Anterior cingulate cortex (tissue), 58 donors: ENCODE measurements at regions not wholly inside any gene's neighbourhood (a gene's known extent, or its start where the extent isn't known, plus 50 kb on each side); places are given as distances from the start of the nearest gene placed in this dataset.
A peak's percentile ranks its signal among the peaks of the same experiment; 100 is the strongest.

ENCODE experiments used
- DNase-seq, 58 donors: peaks; one replicate each; lab custom pipeline; 2025; lab: John Stamatoyannopoulos, UW

DNA sequence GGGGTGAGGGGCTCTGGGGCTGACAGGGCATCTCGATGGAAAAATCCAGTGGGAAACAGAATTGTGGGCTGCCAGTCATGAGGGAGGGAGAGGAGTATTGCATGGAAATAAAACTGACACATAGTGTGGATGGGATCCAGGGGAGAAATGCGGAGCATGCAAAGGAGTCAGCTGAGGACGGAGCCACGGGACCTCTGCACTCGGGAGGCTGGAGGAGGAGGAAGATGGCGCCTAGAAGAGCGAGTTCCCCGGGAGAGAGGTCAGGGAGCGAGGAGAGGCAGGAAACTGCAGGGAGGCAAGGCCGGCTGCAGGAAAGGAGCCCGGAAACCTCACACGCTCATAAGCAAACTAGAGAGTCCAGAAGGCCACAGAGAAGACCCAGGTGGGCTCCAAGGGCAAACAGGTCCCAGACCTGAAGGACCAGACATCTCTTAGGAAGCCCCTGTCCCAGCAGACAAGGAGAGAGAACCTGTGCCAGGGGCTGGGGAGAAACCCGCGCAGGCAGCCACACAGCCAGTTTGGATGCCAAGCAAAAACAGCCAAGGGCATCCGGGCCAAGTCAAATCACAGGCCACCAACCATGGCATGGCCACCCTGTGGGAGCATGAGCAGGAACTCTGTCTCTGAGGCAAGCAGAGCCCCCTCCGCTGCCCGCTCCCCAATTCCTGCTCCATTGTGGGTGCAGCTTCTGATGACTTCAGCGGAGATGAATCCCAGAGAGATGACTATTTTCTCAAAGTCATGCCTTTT lies 218.8 kb upstream of the ID2 start:
- DNase-seq: peak in 1 of 58 donors; percentile 20

DNA sequence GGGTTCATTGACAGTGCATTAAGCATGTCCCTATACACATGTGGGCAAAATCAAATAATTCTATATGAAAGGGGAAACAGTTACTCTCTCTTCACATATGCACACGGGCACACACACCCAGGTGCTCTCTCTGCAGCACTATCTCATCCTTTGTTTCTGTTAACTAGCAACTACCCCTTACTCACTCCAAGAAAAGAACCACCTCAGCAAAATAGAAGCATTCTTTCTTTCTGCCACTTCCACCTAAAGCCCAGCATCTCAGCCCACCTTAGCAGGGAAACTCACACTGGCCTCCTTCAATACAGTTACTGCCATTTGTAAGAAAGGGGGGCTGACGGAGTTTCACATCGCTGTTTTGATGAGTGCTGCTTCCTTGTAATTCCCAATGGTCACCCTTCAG lies 216.3 kb upstream of the ID2 start:
- DNase-seq: no peak

DNA sequence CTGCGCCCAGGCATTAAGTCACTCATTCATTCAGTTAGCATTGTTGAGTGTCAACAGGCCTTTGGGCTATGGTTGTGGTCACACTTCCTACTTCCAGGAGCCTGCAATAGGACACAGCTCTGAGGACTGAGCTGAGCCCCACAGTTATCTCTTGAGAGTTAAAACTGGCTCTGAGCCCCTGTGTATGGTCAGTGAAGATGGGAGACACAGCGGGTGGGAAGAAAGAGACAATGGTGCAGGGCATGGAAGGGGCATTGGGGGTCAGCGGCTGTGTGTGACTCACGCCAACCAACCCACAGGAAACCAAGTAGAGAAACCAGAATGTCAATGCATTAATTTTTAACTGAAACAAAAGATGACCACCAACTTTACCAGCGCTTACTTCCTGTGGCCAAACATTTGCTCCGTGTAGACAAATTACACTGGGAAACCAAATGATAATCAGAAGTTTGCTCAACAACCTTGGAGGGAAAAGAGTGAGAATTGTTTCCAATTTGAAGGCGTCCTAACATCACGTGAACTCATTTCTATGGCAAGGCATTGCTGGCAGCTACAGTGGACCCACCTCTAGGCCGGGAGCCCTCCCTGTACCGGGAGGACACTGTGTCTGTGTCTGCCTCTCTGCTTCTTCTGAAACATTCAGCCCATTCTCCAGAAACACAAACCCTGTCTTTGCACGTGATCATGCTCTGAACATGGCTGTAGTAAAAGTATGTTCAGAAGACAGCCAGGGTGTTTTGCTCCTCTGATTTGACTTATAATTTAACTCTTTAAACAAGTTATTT lies 212.0 kb upstream of the ID2 start:
- no peak for DNase-seq

- DNase-seq: no peak
Observed at GRCh38 chr2:8472545-8473323, 209.1 kb upstream of the ID2 start.

GRCh38 chr2:8475349-8476031 lies 206.4 kb upstream of the ID2 start:
- DNase-seq: no peak

DNA sequence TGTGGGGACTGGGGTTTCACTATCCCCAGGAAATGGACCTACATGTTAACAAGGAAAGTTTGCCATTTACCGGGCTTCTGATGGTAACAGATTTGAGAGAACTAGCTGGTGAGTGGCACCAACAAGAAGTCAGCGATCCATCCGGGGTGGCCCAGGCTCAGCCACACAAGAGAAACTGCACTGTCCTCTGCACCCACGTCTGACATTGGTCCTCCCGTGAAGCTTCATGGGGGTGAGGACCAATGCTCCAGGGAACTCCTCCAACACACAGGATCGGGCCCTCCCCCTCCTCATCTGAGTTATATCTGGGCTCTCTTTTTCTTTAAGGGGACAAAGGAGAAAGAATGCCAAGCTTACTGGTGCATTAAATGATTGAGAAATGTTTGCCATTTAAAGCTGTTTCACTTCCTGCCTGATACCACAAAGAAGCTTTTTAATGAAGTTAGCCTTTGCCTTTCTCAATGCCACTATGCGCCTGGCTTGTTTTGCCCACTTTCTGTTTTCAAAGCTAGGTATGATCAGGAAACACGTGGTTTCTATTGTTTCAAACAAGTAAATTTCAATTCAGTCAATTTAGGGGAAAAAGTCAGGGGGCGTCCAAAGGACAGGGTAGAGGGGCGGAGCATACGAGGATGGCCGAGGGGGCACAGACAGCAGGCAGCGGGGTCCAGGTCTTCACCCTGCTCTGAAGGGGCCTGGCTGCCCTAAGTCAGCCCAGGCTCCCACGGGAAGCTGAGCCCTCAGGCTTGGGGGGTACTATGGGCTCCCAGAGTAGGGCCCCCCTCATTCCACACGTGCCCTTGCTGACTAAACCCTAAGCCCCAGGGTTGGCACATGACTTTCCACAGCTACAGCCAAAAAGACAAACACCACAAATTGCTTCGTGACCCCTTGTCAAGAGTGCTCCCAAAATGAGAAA lies 204.0 kb upstream of the ID2 start:
- DNase-seq: no peak

DNA sequence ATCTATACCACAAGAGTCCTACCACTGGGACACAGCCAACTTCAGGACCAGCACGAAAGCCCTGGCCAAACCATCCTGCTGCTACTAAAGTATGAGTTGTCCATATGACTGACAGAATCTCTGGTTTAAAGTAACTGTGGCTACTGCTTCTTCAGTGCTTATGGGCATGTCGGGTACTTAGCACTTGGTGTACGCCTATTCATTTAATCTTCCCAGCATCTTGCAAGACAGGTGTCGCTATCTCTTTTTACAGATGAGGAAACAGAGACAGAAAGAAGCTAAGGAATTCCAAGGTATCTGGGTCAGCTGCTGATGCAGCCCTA lies 203.4 kb upstream of the ID2 start:
- no peak for DNase-seq

DNA sequence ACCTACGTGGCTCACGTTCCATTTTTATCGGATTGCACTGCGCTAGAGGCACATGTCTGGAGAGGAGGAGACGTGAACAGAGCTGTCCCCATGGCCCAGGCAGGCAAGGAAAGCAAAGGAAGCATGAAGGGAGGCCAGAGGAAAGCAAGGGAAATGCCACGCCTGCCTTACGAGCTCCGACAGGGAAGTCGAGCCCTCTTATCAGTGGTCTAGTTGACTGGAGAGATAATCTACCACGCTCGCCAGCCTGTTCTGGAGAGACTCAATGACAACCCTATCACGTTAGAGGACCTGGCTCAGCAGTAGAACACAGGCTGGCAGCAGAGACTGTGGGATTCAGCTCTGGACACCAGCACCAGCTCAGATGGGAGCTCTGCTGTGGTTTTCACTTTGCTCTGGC lies 202.6 kb upstream of the ID2 start:
- no peak for DNase-seq

- peak in 8 of 58 donors; percentile 7 to 28 (median 22) for DNase-seq
Observed at GRCh38 chr2:8480915-8481314, 200.9 kb upstream of the ID2 start.

DNA sequence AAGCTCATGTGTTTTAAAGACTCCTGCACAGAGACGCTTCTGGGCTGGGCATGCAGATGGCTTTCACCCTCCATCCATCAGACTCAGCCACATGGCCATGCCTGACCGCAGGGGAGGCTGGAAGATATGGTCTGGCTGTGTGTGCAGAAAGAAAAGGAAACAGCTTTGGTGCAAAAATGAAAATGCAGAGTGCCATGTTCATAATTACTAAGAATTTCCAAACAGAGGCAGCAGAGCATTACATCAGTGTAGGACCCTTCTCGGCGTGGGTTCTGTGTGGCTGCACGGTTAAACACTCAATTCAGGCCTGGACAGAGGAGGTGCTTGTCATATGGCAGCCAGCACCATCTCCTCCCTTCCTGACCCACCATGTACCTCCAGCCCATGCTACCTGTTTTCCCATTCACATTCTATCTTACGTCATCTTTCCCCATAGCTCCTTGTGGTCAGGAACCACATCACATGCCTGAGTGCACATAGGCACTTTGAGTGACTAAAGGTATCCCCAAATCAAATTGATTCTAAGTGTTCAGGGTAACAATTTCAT lies 200.3 kb upstream of the ID2 start:
- DNase-seq: no peak

DNA sequence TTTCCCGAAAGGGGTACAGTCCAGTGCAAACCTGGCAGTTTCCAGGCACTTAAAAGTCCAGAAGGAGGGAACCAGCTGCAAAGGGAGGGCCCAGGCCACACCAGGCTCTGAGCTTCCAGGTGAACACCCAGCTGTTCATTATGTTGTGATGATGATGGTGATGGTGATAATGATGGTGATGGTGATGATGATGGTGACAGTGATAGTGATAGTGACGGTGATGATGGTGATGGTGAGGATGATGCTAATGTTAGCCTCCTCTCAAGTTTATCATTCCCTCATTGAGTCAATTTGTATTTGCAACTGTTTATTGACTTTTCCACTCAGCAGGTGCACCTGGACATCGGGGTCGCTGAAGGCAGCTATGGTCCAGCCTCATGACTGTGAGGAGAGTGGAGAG lies 199.4 kb upstream of the ID2 start:
- no peak for DNase-seq

DNA sequence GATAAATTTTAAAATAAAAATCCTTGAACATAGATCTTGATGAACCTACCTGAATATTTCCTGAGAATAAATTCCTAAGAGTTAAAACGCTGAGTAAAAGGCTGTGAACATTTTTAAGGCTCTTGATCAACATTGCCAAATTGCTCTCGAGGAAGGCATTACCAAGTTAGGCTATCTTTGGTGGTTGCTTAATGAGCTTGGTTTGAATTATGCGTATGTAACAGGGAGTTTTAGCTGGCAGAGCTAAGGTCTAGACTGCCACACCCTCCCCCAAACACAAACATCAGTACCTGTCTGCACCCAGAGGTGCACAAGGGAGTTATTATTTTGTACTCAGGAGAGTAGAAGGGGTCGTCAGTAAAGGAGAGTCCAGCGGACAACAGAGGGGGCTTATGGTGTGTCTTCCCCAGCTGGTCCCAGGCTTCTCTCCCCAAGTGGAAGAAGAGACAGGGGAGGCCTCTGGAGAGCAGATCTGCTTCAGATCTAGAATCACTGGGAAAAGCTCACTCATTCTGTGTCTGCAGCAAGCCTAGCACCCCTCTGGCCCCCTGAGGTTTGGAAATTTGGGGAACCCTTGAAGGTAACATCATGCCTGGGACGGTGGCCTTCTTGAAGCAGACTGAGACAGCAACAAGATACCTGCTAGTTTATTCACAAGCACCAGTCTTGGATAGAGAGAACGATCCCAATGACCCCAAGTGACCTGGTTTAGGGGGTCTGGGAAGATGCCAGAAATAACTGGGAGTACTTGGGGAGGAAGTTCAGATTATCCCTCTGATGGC lies 197.2 kb upstream of the ID2 start:
- no peak for DNase-seq

DNA sequence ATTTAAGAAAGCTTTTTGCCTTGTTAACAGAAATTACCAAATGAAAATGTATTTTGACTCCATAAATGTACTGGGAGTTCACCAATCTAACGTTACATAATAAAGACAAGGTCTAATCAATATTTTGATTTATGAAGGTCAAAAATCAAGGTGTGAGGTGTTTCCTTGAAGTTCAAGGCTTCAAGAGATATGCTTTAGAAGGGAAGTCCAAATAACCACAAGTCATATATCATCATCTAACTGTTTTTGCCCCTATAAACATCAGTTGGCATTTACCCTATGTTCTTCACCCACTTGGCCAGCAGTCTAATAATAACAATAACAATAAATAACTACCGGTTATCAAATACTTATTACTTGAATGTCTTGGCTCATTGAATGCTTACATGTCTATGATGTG lies 196.1 kb upstream of the ID2 start:
- DNase-seq: no peak

- DNase-seq: no peak
Observed at GRCh38 chr2:8486141-8486540, 195.7 kb upstream of the ID2 start.

DNA sequence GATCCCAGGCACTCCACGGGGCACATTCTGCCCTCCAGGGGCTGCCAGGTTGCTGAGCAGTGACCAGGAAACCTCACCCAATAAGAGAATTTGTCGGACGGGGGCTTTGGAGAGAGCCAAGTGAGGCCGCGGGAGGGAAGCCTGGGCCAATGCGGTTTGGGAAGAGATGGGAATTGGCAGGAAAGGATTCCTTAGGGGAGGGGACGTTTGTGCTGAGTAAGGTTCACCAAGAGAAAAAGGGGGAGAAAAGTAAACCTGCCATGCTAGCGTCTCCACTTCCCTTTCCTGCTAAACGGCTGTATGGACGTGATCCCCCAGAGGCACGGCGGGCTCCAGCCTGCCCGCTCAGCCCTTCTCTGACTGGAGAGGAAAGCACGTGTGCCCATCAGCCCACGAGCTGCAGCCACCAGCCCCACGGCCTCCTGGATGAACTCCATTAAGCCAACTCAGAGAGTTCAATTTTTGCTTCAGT lies 194.4 kb upstream of the ID2 start:
- DNase-seq: peak in 45 of 58 donors; percentile 12 to 78 (median 48)

- DNase-seq: peak in 47 of 58 donors; percentile 14 to 81 (median 51)
Observed at GRCh38 chr2:8488001-8488738, 193.7 kb upstream of the ID2 start.

DNA sequence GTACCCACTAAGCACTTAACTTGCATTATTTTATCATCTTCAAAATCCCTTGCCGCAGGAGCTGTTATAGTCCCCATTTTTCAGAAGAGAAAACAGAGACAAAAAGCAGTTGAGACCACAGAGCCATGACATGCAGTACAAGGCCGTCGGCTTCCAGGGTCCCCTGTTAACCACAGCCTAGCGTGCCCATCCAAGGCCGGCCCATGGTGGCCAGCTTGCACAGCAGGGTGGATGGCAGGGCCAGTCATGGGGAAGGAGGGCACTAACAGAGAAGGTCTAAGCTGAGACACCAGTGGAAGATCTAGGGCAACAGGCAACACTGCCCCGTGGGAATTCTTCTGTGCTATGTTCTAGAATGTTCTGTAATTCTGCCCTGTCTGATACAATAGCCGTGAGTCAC lies 192.6 kb upstream of the ID2 start:
- no peak for DNase-seq

DNA sequence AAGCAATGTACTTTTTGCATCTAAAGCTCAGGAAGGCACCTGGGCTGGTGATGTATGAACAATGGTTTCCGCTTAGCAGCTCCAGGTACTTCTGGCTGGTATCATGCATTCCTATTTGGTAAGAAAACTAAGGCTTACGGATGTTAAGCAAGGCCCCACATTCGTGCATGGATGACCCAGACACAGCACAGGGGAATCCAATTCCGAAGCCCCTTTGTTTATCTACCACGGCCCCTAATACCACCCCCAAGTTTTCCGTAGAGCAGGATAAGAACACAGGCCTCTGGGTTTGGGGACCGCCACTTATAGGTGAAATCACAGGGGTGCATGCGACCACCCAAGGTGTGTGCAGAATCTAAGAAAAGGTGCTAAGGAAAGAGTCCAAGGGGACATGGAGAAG lies 192.1 kb upstream of the ID2 start:
- DNase-seq: no peak
